H9 (cell line): ENCODE measurements at regions not wholly inside any gene's neighbourhood (a gene's known extent, or its start where the extent isn't known, plus 50 kb on each side); places are given as distances from the start of the nearest gene placed in this dataset.
"Not testable (repeated sequence)": the region's sequence is repeated elsewhere in the genome, so short reads cannot be mapped to it uniquely, and the experiment has no call there.

Source experiments
- DNase-seq: peaks from one replicate; pipeline ENCODE4 v3.0.0-alpha.2; 2017
- H2AFZ ChIP-seq: one replicate; pipeline ENCODE4 v1.6.1; 2013; ENCODE audit warnings: mild to moderate bottlenecking, low read length, control low read depth, moderate library complexity
- H2AK5ac ChIP-seq: 2 replicates; pipeline ENCODE4 v1.6.1; 2013; ENCODE audit warnings: low read length, control low read depth, mixed read lengths; ENCODE audit not compliant: insufficient read length
- H2BK120ac ChIP-seq: one replicate; pipeline ENCODE4 v1.6.1; 2013; ENCODE audit warnings: low read depth, mild to moderate bottlenecking, low read length, control low read depth, inconsistent platforms; ENCODE audit not compliant: poor library complexity, severe bottlenecking
- H2BK12ac ChIP-seq: 2 replicates; pipeline ENCODE4 v1.6.1; 2013; ENCODE audit warnings: low read length, control low read depth, mixed read lengths, low read depth; ENCODE audit not compliant: insufficient read length
- H2BK15ac ChIP-seq: 2 replicates; pipeline ENCODE4 v1.6.1; 2013; ENCODE audit warnings: low read depth, low read length, control low read depth
- H2BK20ac ChIP-seq: one replicate; pipeline ENCODE4 v1.6.1; 2013; ENCODE audit warnings: low read depth, mild to moderate bottlenecking, low read length, control low read depth, inconsistent platforms; ENCODE audit not compliant: poor library complexity, severe bottlenecking
- H2BK5ac ChIP-seq: 2 replicates; pipeline ENCODE4 v1.6.1; 2013; ENCODE audit warnings: low read length, control low read depth, mixed read lengths; ENCODE audit not compliant: insufficient read length
- H3K14ac ChIP-seq: 2 replicates; pipeline ENCODE4 v1.6.1; 2013; ENCODE audit warnings: low read length, control low read depth; ENCODE audit not compliant: insufficient read depth
- H3K18ac ChIP-seq: 2 replicates; pipeline ENCODE4 v1.6.1; 2013; ENCODE audit warnings: low read depth, mild to moderate bottlenecking, mixed read lengths, low read length, control low read depth; ENCODE audit not compliant: insufficient read length
- H3K23ac ChIP-seq: 2 replicates; pipeline ENCODE4 v1.6.1; 2013; ENCODE audit warnings: low read length, control low read depth, mixed read lengths, low read depth; ENCODE audit not compliant: insufficient read length
- H3K23me2 ChIP-seq: 2 replicates; pipeline ENCODE4 v1.6.1; 2013; ENCODE audit warnings: low read depth, mild to moderate bottlenecking, mixed read lengths, low read length, control low read depth; ENCODE audit not compliant: insufficient read length, poor library complexity, severe bottlenecking
- H3K27ac ChIP-seq: 2 replicates; pipeline ENCODE4 v1.5.1; 2013; ENCODE audit warnings: low read length, control low read depth, mixed read lengths, low read depth; ENCODE audit not compliant: insufficient read length
- H3K27me3 ChIP-seq: 2 replicates; pipeline ENCODE4 v1.6.1; 2013; ENCODE audit warnings: low read length, control low read depth, inconsistent platforms; ENCODE audit not compliant: insufficient read depth
- H3K4ac ChIP-seq: 2 replicates; pipeline ENCODE4 v1.6.1; 2013; ENCODE audit warnings: low read depth, mild to moderate bottlenecking, control low read depth, inconsistent platforms, low read length, moderate library complexity
- H3K4me1 ChIP-seq: 2 replicates; pipeline ENCODE4 v1.6.1; 2013; ENCODE audit warnings: low read length, control low read depth, inconsistent platforms; ENCODE audit not compliant: insufficient read depth
- H3K4me2 ChIP-seq: 2 replicates; pipeline ENCODE4 v1.6.1; 2013; ENCODE audit warnings: low read length, control low read depth, mixed read lengths; ENCODE audit not compliant: insufficient read length, insufficient read depth
- H3K56ac ChIP-seq: 2 replicates; pipeline ENCODE4 v1.6.1; 2013; ENCODE audit warnings: low read depth, mild to moderate bottlenecking, mixed read lengths, low read length, control low read depth; ENCODE audit not compliant: insufficient read length
- H3K79me1 ChIP-seq: 2 replicates; pipeline ENCODE4 v1.6.1; 2013; ENCODE audit warnings: low read depth, mild to moderate bottlenecking, moderate library complexity, low read length, control low read depth, inconsistent platforms; ENCODE audit not compliant: insufficient read depth, poor library complexity, severe bottlenecking
- H3K79me2 ChIP-seq: 2 replicates; pipeline ENCODE4 v1.6.1; 2013; ENCODE audit warnings: low read length, control low read depth, inconsistent platforms; ENCODE audit not compliant: insufficient read depth
- H3K9ac ChIP-seq: 2 replicates; pipeline ENCODE4 v1.6.1; 2013; ENCODE audit warnings: low read length, control low read depth, mixed read lengths; ENCODE audit not compliant: insufficient read length; ENCODE audit errors: extremely low read depth
- H3K9me3 ChIP-seq: one replicate; pipeline ENCODE4 v1.6.1; 2013; ENCODE audit warnings: low read depth, low read length, inconsistent platforms; ENCODE audit not compliant: control insufficient read depth
- H3T11ph ChIP-seq: one replicate; pipeline ENCODE4 v1.6.1; 2013; ENCODE audit warnings: mild to moderate bottlenecking, low read length, control low read depth, inconsistent platforms
- H4K20me1 ChIP-seq: one replicate; pipeline ENCODE4 v1.6.1; 2013; ENCODE audit not compliant: control insufficient read depth, insufficient read length, insufficient read depth
- H4K5ac ChIP-seq: 2 replicates; pipeline ENCODE4 v1.6.1; 2013; ENCODE audit warnings: low read depth, mild to moderate bottlenecking, mixed read lengths, low read length, control low read depth; ENCODE audit not compliant: insufficient read length
- H4K8ac ChIP-seq: replicated peaks from 2 replicates; pipeline ENCODE4 v1.6.1; 2013; ENCODE audit warnings: low read length, control low read depth, mixed read lengths, low read depth; ENCODE audit not compliant: insufficient read length
- H4K91ac ChIP-seq: 2 replicates; pipeline ENCODE4 v1.6.1; 2013; ENCODE audit warnings: low read depth, mild to moderate bottlenecking, moderate library complexity, mixed read lengths, low read length, control low read depth; ENCODE audit not compliant: insufficient read length
- H3K27ac Mint-ChIP-seq, 3 experiments: 2 replicates in 2 of 3; 3 replicates in 1 of 3; pipeline ENCODE4 v1.8.0; 2020 to 2021; ENCODE audit warnings: mixed read lengths in 3 of 3, mild to moderate bottlenecking in 1 of 3, moderate library complexity in 1 of 3
- H3K27me3 Mint-ChIP-seq: 2 replicates; pipeline ENCODE4 v1.8.0; 2021; ENCODE audit warnings: low read depth, mild to moderate bottlenecking, moderate library complexity, mixed read lengths
- H3K36me3 Mint-ChIP-seq, 3 experiments: 2 replicates in 2 of 3; 3 replicates in 1 of 3; pipeline ENCODE4 v1.8.0; 2020 to 2021; ENCODE audit warnings: low read depth in 3 of 3, mixed read lengths in 3 of 3; ENCODE audit not compliant: insufficient read depth in 1 of 3
- H3K4me1 Mint-ChIP-seq, 2 experiments: 2 replicates each; pipeline ENCODE4 v1.8.0; 2020; ENCODE audit warnings: mixed read lengths in 2 of 2
- H3K4me3 Mint-ChIP-seq, 2 experiments: 2 replicates in 1 of 2; 3 replicates in 1 of 2; pipeline ENCODE4 v1.8.0; 2020 to 2021; ENCODE audit warnings: mild to moderate bottlenecking in 2 of 2, mixed read lengths in 2 of 2, moderate library complexity in 1 of 2
- H3K9me3 Mint-ChIP-seq, 2 experiments: 2 replicates in 1 of 2; 3 replicates in 1 of 2; pipeline ENCODE4 v1.8.0; 2020; ENCODE audit warnings: mild to moderate bottlenecking in 2 of 2, mixed read lengths in 2 of 2, moderate library complexity in 1 of 2
- WGBS: extraction: QIAGEN DNeasy Blood & Tissue Kit; methylation state at CpG from one replicate; pipeline ENCODE4 v1.1.7; 2013; ENCODE audit warnings: missing lambda C conversion rate, low lambda C conversion rate, mixed read lengths; ENCODE audit not compliant: insufficient read length; ENCODE audit errors: extremely low coverage; 5-methylcytosine and 5-hydroxymethylcytosine counted together

GRCh38 chr21:9130817-9131216 lies 1390.6 kb upstream of the TPTE start:
- H3K27me3 ChIP-seq, H4K5ac ChIP-seq, DNase-seq, H3K79me2 ChIP-seq, H3K4me2 ChIP-seq, H3K27ac ChIP-seq, H3K9me3 Mint-ChIP-seq, H3K23me2 ChIP-seq, H3K4me3 Mint-ChIP-seq, H2BK120ac ChIP-seq, H3K56ac ChIP-seq, H4K91ac ChIP-seq, H3K4me1 Mint-ChIP-seq, H3T11ph ChIP-seq, H3K9me3 ChIP-seq, H2BK12ac ChIP-seq, H2AK5ac ChIP-seq, H3K4me1 ChIP-seq, H3K14ac ChIP-seq, H3K9ac ChIP-seq, H4K8ac ChIP-seq, H4K20me1 ChIP-seq, H3K27me3 Mint-ChIP-seq, H2BK20ac ChIP-seq, H2BK15ac ChIP-seq, H3K36me3 Mint-ChIP-seq, H3K4ac ChIP-seq, H3K79me1 ChIP-seq, H2AFZ ChIP-seq, H3K18ac ChIP-seq, H2BK5ac ChIP-seq, H3K23ac ChIP-seq, H3K27ac Mint-ChIP-seq: not testable (repeated sequence)
- WGBS, result no CpG with 5 or more reads among the region's 6 CpGs
